A673 (cell line): ENCODE measurements at regions not wholly inside any gene's neighbourhood (a gene's known extent, or its start where the extent isn't known, plus 50 kb on each side); places are given as distances from the start of the nearest gene placed in this dataset.
A peak's percentile ranks its signal among the peaks of the same experiment; 100 is the strongest.

Experiments used
- BruUV-seq: library from RNA; stranded (reverse); fragments of 400-500 nt; replicated peaks from 2 replicates; lab custom pipeline; 2021; lab: Mats Ljungman, UMichigan
- CTCF ChIA-PET: fragments of 300-600 bp; sonication (Branson Sonifier 250); formaldehyde crosslinking; loops from one replicate; lab custom pipeline; 2022; ENCODE audit warnings: antibody characterized with exemption; lab: Charles Lee
- POLR2A ChIA-PET: fragments of 300-600 bp; sonication (Branson Sonifier 250); formaldehyde crosslinking; loops from one replicate; lab custom pipeline; 2022; ENCODE audit warnings: antibody characterized with exemption; ENCODE audit not compliant: low non-redundant PET; lab: Charles Lee
- DNase-seq: peaks from one replicate; pipeline ENCODE4 v3.0.0-alpha.2; 2015; ENCODE audit warnings: low spot score
- H3K27ac ChIP-seq: fragments of 200-600 bp; sonication (generic); 2 replicates; pipeline ENCODE4 v1.5.1; 2016; ENCODE audit warnings: mixed run types, low read depth, mild to moderate bottlenecking, mixed read lengths, antibody characterized with exemption, low read length; ENCODE audit not compliant: poor library complexity, severe bottlenecking
- H3K27me3 ChIP-seq: fragments of 200-600 bp; sonication (generic); replicated peaks from 2 replicates; pipeline ENCODE4 v1.6.1; 2017; ENCODE audit warnings: mixed run types, low read depth, mild to moderate bottlenecking, mixed read lengths, antibody characterized with exemption, low read length; ENCODE audit not compliant: insufficient read depth, poor library complexity
- H3K36me3 ChIP-seq: fragments of 200-600 bp; sonication (generic); 2 replicates; pipeline ENCODE4 v1.6.1; 2016; ENCODE audit warnings: mixed run types, mild to moderate bottlenecking, mixed read lengths, antibody characterized with exemption, low read length; ENCODE audit not compliant: insufficient read depth, poor library complexity, severe bottlenecking
- H3K4me1 ChIP-seq: fragments of 200-600 bp; sonication (generic); 2 replicates; pipeline ENCODE4 v1.6.1; 2017; ENCODE audit warnings: mixed run types, mild to moderate bottlenecking, mixed read lengths, antibody characterized with exemption, low read length; ENCODE audit not compliant: insufficient read depth, poor library complexity, severe bottlenecking
- H3K4me3 ChIP-seq: fragments of 200-600 bp; sonication (generic); 2 replicates; pipeline ENCODE4 v1.5.1; 2016; ENCODE audit warnings: low read depth, mixed run types, mild to moderate bottlenecking, mixed read lengths, low read length; ENCODE audit not compliant: poor library complexity, severe bottlenecking
- H3K9me3 ChIP-seq: fragments of 200-600 bp; sonication (generic); 2 replicates; pipeline ENCODE4 v1.6.1; 2016; ENCODE audit warnings: mixed run types, low read depth, mild to moderate bottlenecking, mixed read lengths, antibody characterized with exemption, low read length; ENCODE audit not compliant: poor library complexity, severe bottlenecking
- CTCF ChIP-seq: fragments of 300-800, 200-600 bp; sonication (generic); conservative IDR thresholded peaks from 2 replicates; pipeline ENCODE4 v1.5.1; 2017; ENCODE audit warnings: low read depth, mild to moderate bottlenecking, antibody characterized with exemption, low read length, moderate library complexity, mixed read lengths
- EZH2 ChIP-seq: fragments of 200-600 bp; sonication (generic); IDR thresholded peaks from 2 replicates; pipeline ENCODE4 v1.6.1; 2017; ENCODE audit warnings: borderline replicate concordance, low read depth, mild to moderate bottlenecking, mixed read lengths, antibody characterized with exemption, low read length; ENCODE audit not compliant: poor library complexity, severe bottlenecking
- intact Hi-C: fragments of 100-400 bp; cut with micrococcal nuclease; formaldehyde crosslinking; loops from one replicate; pipeline ENCODE4 v1.10.0; 2022; ENCODE audit not compliant: unreplicated experiment

DNA sequence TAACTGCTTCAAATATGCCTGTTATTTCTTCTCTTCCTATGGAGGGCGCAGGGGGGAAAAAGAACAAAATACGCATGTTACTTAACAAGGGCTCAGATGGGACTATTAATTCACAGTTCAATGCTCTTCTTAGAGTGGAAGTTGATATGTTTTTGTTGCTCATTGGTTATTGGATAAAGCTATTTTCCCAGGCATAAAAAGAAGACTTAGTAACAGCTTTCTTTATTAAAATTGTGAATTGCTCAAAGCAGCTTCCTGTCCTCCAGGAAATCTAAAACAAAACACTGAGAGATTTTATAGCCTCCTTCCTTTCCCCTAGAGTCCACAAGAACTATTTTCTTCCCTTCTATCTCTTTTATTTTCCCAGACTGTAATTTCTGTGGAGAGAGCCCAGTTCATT is 180.8 kb downstream of the SH3BP4 start:
- TF ChIP-seq CTCF (peak; percentile 58), EZH2 (no peak)
- CTCF ChIA-PET, result interaction anchor here (0.6 to 1.7 kb wide), 3 partner anchors 202 to 613 kb away, joined by 3 to 8 read pairs (median 4); no protein-coding TSS in a partner anchor
- peak overlapping the region; percentile 45 for H3K27ac ChIP-seq
- H3K4me3 ChIP-seq, result no peak overlapping the region
- H3K9me3 ChIP-seq, result no peaks in the 10 kb centered on the region
- DNase-seq, result peak; percentile 88
- intact Hi-C loops, result loop anchor here (5.0 to 10.0 kb wide), 3 partner anchors 130 to 460 kb away; partner anchors contain the start of gene AGAP1
- H3K36me3 ChIP-seq, result no peaks in the 10 kb centered on the region
- POLR2A ChIA-PET, result no interaction called here
- no peaks in the 10 kb centered on the region for H3K27me3 ChIP-seq
- peaks cover 31% of the 10 kb centered on the region for H3K4me1 ChIP-seq
- no TSS peak for BruUV-seq

- ChIA-PET POLR2A (no interaction called here), CTCF (interaction anchor here (1.1 to 1.7 kb wide), 2 partner anchors 460 to 612 kb away, joined by 4 to 8 read pairs; no protein-coding TSS in a partner anchor)
- no peak for DNase-seq
- intact Hi-C loops, result loop anchor here (5.0 to 10.0 kb wide), 3 partner anchors 128 to 458 kb away; partner anchors contain the start of gene AGAP1
- Histone ChIP-seq H3K27ac (no peak overlapping the region), H3K27me3 (no peaks in the 10 kb centered on the region), H3K9me3 (no peaks in the 10 kb centered on the region), H3K4me3 (no peak overlapping the region), H3K36me3 (no peaks in the 10 kb centered on the region), H3K4me1 (peaks cover 31% of the 10 kb centered on the region)
- TF ChIP-seq CTCF (no peak), EZH2 (no peak)
- BruUV-seq, result no TSS peak
Measured at GRCh38 chr2:235133837-235134236, 182.0 kb downstream of the SH3BP4 start.

DNA sequence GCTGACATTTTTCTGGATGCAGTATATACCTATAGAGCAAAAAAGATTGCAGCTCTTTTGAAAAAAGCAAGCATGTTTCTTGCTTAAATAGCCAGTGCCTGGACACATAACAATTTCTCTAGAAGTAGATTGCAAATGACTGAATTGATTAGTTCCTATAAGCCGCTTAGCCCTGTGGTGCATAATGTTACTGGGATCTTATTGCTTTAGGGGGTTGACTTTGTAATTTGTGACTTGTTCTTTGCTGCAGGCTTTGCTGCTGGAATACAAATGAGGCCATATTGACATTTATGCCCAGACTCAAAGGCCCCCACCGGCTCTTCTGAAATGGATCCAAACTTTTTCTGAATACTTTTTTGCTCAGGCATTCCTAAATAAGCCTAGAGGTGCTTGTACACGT is 182.6 kb downstream of the SH3BP4 start:
- no TSS peak for BruUV-seq
- Histone ChIP-seq H3K4me3 (no peak overlapping the region), H3K9me3 (no peaks in the 10 kb centered on the region), H3K27ac (no peak overlapping the region), H3K36me3 (no peaks in the 10 kb centered on the region), H3K4me1 (peaks cover 31% of the 10 kb centered on the region), H3K27me3 (no peaks in the 10 kb centered on the region)
- ChIA-PET CTCF (interaction anchor here (1.1 kb wide), 1 partner anchor 612 kb away, joined by 4 read pairs; no protein-coding TSS in a partner anchor), POLR2A (no interaction called here)
- no peak for TF ChIP-seq CTCF
- TF ChIP-seq EZH2, result no peak
- intact Hi-C loops, result loop anchor here (5.0 to 10.0 kb wide), 3 partner anchors 128 to 458 kb away; partner anchors contain the start of gene AGAP1
- DNase-seq, result no peak
